ENCODE measurements at regions not wholly inside any gene's neighbourhood (a gene's known extent, or its start where the extent isn't known, plus 50 kb on each side); places are given as distances from the start of the nearest gene placed in this dataset.

DNA sequence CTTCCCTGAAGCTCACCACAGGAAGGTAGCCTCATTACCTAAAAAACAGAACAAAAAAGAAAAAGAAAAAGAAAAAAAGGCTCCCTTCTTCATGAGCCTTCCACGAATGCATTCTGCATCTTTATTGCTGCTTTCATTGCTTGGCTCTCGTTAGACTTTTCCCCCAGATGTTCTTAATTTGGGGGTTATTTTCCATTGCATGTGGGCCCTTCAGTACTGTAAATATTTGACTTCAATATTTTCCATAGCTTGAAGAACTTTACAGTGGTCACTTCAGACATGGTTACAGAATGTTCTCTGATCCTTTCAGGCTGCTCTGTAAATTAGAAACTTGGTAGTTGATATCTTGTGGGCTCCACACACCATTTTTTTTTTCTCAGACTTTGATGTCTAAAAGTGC is 65.6 kb upstream of the COPS8 start:
- no peak for DNase-seq

DNA sequence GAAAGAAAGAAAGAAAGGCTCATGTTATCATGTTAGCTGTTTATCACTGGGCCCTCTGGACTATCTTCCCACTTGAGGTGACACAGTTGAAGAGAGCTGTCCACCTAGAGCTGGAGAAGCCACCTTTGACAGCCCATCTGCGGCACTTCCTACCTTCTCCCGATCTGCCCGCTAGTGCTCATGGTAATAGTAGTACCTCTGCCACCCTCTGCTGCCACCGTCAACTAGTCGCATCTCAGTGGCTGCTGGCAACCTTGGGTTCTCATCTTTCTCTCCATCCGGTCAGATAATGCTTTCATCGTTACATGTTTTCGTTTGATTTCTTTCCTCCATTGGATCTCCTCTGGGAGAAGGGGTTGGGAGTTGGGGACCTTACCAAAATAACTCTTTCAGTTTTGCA is 63.2 kb upstream of the COPS8 start:
- no peak for DNase-seq

DNA sequence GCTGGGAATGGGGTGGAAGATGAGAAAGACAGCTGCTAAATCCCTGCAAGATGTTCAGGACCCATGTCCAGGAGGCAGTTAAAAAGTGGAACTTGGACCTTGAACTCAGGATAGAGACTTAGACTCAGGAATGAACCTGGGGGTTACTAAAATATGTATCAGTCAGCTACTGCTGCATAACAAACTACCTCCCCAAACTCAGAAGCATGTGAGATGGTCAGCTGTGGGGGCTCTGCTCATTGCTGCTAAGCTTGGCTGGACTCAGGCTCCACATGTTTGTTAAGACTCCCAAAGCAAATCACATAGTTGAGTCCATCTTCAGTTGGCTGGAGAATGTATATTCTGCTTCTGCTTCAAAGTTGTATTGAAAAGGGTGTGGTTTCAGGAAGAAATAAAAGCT is 61.4 kb upstream of the COPS8 start:
- DNase-seq: no peak

DNA sequence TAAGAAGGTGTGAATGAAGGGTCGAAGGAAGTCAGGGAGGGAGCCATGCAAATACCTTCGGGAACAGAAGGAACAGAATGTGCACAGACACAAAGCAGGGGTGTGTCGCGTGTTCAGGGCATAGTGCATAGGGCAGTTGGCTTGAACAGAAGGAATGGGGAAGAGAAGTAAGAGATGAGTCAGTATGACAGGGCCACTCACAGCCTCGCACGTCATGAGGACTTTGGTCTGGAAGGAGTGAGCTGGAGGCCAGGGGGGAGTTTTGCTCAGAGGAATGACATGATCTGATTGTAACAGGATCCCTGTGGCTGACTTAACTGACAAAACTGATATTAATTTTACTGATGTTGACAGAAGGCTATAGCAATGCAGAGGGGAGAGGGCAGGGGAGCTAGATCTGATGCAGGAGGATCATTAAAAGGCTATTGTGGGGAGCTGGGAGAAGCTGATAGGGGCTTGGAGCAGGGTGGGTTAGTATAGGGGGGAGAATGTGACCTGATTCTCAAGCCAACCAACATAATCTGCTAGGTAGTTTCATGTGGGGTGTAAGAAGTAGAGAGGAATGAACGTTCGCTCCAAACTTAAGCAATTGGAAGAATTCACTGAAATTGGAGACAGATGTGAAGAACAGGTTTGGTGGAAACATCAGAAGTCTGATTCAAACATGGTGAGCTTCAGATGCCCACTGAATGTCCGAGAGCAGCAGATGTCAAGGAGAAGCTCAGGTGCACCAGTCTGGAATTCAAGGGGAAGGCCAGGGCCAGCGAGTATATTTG is 60.4 kb upstream of the COPS8 start:
- no peak for DNase-seq

DNA sequence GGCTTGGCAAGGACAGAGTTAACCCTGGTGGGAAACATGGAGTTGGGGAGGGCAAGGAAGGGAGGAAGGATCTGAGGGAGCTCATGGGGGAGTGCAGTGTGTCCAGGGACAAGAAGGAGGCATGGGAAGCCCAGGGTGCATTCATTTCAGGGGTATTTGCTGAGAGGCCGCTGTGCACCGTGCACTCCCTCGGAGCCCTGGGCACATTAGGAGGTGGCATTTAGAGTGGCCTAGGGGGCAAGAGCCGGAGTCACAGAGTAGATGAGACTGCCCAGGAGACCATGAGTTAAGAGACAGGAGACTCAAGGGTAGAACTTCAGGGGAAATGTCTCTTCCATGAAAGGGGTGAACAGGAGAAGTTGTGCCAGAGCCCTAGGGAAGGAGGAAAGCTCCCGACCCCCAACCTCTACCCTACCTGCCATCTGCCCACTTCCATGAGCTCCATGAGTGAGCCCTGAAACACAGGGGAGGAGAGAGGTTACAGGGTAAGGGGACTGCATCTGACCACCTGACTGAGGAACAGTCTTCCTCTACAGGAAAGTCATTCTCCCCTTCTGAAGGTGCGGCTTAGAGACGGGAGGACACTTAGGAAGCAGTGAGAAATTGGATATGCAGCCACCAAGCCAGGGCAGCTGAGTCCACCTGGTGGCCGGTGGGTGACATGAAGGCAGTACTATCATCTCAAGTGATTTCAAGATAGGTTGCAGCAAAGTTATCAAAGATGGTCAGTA is 58.5 kb upstream of the COPS8 start:
- DNase-seq: peak; percentile 61

DNA sequence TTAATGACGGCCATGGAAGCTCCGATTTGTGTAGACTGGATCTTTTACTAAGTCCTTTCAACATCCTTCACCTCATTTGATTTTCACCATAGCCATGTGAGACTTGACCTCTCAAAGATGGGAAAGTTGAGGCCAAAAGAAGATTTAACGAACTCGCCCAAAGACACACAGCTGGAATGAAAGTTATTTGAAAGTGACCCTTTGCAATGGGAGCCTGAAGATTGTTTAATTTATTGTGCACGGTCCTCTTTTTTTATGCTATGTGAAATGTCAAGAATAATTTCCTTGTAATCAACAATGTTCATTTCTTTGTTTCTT is 58.0 kb upstream of the COPS8 start:
- DNase-seq: no peak

DNA sequence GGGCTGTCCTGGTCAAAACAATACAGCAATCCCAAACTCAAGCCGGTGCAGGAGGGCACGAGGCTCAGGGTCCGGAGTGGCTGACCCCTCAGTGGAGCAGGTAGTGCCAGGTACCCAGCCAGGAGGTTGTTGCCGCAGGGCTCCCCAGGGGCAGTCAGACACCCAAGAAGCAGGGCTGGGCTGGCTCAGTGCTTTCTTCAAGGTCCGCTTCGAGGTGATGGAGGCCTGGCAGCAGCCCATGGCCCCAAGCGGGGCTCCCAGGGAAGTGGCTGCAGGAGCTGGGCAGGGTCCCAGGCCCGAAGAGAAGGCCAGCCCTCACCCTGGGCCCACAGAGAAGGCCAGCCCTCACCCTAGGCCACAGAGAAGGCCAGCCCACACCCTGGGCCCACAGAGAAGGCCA is 55.3 kb upstream of the COPS8 start:
- DNase-seq: no peak

DNA sequence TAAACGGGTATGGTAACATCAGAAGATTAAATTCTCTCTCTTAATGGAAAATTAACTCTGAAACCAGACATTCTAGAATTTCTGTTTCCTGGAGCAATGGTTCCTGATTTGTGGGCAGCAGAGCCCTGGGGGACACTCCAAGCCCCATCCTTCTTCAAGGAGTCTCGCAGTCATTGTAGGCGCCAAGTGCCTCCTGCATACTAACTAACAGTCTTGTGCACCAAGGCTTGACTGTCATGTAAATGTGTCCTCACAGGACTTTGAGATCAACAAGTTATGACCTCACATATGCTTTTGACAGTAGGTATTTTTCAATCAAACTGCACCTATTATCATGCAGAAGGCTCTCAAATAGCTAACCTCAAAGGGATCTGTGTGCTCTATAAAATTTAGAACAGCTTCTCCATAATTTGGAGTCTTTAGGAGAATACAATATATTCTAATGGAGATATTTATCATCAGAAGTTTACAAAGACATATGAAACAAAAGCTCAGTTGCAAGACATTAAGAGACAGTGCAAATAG is 52.1 kb upstream of the COPS8 start:
- DNase-seq: no peak

DNA sequence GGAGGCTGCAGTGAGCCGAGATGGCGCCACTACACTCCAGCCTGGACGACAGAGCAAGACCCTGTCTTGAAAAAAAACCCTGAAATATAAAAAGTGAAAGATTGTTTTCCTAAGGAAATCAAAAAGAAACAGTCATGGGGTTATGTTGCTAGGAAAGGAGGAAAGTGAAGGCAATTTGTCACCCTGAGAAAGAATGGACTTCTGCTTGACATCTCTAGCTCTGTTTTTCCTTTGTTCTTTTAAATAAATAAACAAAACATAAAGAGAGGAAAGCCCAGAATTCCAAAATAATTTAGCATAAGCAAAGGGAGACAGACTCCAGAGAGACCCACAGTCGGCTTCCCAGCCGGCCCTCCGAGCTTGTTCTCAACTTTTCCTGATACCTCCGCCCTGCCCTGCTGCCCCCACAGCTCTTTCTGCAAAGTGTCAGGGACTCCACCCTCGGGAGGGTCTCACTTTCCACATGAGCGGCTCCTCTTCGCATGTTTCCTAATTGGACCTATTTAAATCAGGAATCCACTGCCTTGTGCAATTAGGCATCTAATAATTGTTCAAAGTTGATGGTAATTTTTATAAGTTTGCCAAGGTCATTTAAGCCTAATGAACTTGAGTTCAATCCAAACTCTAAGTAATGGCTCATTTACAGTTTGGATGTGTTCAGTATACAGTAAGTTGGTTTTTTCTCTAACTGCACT is 49.8 kb upstream of the COPS8 start:
- DNase-seq: no peak
